GM18951 (cell line): ENCODE measurements at regions not wholly inside any gene's neighbourhood (a gene's known extent, or its start where the extent isn't known, plus 50 kb on each side); places are given as distances from the start of the nearest gene placed in this dataset.

Experiments used
- POLR2A ChIP-seq: IDR thresholded peaks from 4 replicates; pipeline ENCODE4 v1.6.1; 2011; ENCODE audit warnings: mild to moderate bottlenecking; ENCODE audit not compliant: insufficient read length, insufficient read depth; ENCODE audit errors: extremely low read depth
- in situ Hi-C: fragments of 300-500 bp; cut with MboI; formaldehyde crosslinking; loops from one replicate; pipeline ENCODE4 v1.12.0; 2022; ENCODE audit warnings: low sequenced_read_pairs, mixed read lengths, inconsistent platforms; ENCODE audit not compliant: unreplicated experiment

- in situ Hi-C loops, result no loop called here
- no peak for TF ChIP-seq POLR2A
Observed at GRCh38 chr20:42020316-42020715, 402.1 kb upstream of the CHD6 start.

- in situ Hi-C loops, result no loop called here
- no peak for TF ChIP-seq POLR2A
Observed at GRCh38 chr20:42018979-42019378, 400.8 kb upstream of the CHD6 start.

GRCh38 chr20:42010090-42010489, 391.9 kb upstream of the CHD6 start:
- in situ Hi-C loops, result no loop called here
- no peak for TF ChIP-seq POLR2A

DNA sequence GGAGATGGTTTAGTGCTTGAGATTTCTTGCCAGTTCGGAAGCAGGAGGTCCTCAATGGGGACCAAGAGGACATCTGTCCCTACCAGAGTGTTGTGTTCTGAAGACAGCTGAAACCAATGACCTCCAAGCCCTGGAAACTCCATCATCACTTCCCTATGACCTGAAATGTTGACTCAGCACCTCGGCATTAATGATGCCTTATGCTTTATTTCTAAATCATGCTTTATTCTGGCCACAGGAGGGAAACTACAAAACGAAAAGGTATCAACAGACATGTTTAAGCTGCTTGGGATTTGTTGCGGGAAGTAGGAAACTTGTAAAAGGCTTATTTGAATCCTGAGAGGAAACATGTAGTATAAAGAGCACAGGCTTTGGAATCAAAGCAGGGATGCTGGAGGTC, 389.1 kb upstream of the CHD6 start:
- in situ Hi-C loops, result no loop called here
- TF ChIP-seq POLR2A, result no peak

DNA sequence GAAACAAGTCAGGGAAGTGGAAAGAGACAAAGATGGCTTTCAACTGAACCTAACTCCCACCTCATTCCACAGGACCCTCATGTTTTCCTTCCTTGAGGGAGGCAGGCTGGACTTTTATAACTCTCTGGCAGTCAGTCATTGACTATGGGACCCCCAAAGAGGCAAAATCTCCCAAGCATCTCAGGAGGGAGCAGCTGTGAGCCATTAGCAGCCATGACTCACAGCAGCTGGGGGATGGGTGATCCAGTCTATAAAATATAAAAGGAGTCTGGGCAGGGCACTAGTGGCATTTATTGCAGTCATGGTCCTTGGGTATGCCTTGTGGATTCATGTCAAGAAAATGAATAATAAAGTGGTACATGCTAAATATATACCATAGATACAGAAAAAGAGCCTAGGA, 387.0 kb upstream of the CHD6 start:
- no peak for TF ChIP-seq POLR2A
- in situ Hi-C loops, result no loop called here

GRCh38 chr20:42003380-42003779, 385.2 kb upstream of the CHD6 start:
- in situ Hi-C loops, result no loop called here
- no peak for TF ChIP-seq POLR2A

DNA sequence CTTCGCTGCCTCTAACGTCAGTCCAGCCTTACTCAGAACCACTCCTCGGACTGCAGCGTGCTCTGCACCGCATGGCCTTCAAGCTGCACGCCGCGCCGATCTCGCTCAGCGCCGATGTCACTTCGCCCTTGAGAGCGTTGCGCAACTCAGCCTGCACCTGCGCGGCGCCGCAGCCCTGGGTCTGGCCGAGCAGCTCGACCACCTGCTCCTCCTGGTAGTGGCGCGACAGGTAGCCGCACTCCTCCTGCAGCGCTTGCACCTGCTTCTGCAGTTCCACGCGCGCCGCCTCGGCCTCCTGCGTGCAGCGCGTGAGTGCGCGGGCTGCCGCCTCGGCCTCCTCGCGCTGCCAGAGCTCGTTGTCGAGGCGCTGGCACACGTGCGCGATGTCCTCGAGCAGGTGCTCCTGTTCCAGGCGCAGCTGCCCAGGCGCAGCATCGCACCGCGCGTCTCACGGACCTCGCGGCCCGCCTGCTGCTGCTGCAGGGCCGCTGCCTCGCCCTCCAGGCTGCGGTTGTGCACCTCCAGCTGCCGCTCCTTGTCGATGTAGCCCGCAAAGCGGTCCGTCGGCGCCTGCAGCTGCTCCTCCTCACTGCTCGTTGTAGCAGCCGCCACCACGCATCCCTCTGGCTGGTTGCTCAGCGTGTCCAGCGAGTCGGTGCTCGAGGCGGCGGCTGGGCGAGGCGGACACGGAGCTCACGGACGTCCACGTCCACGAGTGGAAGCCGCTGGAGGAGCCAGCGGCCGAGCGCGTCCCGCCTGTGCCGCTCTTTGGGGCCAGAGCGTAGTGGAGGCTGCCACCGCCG, 380.6 kb upstream of the CHD6 start:
- in situ Hi-C loops, result no loop called here
- no peak for TF ChIP-seq POLR2A

DNA sequence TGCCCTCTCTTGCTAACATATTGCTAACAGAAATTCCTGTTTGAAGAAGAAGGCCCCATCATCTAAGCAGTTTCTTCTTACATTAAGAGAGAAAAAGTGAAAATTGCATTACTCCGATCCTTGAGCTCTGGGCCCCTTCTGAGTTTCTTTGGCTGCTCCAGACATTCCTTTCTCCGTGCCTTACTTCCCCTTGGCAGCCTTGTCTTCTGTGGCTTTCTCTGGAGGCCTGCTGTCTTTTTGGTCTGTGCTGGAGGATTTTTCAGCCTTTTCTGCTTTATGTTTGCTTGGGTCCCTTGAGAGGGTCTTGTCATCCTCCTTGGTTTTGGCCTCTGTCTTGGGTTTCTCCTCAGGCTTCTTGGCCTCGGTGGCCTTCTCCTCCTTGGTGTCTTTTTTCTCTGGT, 378.8 kb upstream of the CHD6 start:
- TF ChIP-seq POLR2A, result no peak
- in situ Hi-C loops, result no loop called here

DNA sequence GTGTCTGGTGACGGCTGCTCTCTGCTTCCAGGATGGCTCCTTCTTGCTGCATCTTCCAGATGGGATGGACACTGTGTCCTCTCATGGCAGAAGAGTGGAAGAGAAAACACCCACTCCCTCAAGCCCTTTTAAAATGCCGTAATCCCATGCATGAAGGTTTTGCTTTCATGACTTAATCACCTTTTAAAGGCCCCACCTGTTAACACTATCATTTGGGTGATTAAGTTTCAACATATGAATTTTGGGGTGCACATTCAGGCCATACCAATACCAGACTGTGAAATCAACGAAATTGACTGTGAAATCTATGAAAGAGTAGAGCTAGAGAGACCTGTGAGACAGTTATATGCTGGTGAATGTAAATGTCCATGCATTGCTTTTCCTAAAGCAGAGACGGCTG, 374.3 kb upstream of the CHD6 start:
- no peak for TF ChIP-seq POLR2A
- in situ Hi-C loops, result no loop called here

DNA sequence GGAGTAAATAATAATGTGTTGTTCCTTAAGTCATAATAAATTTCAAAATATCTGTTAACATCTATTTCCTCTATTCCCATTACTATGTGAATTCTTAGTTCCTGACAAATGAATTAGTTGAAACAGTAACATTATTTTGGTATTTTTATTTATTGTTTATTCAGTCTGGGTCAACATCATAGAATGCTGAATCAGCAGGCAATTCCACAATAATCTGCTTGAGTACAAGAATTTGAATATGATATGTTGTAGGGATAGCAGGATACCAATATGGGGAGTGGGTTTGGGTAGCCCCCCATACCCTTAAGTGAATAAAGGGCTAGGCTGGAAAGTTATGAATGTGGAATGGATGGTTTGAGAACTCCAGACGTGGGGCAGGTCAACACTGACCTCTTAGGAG, 373.2 kb upstream of the CHD6 start:
- in situ Hi-C loops, result no loop called here
- TF ChIP-seq POLR2A, result no peak

DNA sequence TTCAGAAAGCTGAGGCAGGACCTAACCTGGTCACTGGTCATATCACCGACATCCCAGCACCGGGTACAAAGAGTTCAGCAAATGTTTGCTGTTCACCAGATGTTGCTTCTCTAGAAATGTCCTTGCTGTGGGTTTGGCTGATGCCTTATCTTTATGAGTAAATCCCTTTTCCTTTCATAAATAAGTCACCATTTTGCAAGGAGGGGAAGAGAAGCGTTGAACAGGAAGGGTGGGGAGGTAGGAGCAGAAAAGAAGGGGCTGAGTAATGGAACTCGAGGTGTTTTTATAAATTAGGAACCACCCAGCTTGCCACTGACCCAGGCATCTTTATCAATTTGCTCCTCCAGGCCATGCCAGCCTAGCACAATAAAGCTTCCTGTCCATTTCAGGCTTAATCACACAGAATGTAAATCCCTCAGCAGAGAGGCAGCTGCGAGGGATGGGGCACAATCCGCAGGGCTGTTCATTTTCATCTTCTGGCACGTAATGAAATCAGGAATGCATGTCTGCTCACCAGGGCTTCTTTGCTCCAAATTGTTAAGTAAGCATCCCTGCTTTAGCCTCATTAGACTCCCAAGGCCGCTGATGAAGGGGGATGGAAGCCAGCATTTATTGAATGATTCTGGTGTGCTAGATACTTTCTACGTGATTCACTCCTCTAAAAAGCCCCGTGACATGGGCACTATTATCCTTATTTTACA, 371.9 kb upstream of the CHD6 start:
- in situ Hi-C loops, result no loop called here

DNA sequence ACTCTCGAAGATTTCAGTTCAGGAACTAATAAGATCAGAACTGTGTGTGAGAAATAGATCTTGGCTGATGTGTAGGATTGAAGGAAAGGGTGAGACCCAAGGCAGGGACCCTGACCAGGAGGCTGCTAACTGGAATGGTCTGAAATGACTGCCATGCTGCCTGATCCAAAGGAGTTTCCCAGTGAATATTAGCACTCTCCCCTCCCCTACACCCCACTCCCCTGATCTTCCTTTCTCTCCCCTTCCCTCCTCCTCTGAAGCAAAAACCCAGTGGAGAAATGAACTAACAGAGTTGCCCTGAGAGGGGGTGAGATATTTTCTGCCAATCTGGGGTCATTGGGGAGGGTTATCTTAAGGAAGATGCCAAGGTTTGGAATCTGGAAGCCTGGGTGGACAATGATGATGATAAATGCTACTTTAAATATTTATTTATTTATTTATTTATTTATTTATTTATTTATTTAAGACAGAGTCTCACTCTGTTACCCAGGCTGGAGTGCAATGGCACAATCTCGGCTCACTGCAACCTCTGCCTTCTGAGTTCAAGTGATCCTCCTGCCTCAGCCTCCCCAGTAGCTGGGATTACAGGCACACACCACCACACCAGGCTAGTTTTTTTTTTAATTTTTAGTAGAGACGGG, 371.0 kb upstream of the CHD6 start:
- no peak for TF ChIP-seq POLR2A
- in situ Hi-C loops, result no loop called here

More for the DNA sequence above, 371.9 kb upstream of the CHD6 start:
- no peak for TF ChIP-seq POLR2A

DNA sequence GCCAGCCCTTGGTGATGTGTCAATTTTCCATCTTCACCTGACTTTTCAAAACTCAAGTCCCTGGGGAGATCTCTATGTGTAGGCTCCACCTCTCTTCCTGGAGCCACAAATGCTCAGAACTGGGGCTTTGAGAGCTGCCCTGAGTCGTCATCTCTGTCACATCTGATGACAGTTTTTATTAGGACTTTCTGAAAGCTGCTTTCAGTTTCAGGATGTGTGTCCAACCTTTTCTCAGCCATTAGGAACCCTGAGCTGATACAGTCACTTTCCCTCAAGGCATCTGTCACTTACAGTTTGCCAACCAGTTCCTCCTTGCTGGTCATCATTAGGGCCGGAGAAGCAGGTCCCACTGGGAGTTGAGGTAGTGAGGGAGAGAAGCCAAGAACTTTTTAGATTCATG, 365.9 kb upstream of the CHD6 start:
- TF ChIP-seq POLR2A, result no peak
- in situ Hi-C loops, result no loop called here

- in situ Hi-C loops, result no loop called here
- no peak for TF ChIP-seq POLR2A
Observed at GRCh38 chr20:41983159-41983558, 365.0 kb upstream of the CHD6 start.
